Stomach (tissue), 8 donors: ENCODE measurements at regions not wholly inside any gene's neighbourhood (a gene's known extent, or its start where the extent isn't known, plus 50 kb on each side); places are given as distances from the start of the nearest gene placed in this dataset.

Source experiments
- DNase-seq, 2 donors: peaks; one replicate each; pipeline versions ENCODE4 v3.0.0 to v3.0.0-alpha.2; 2013 to 2019
- H3K27ac ChIP-seq, 5 donors: fragments of 200-600 bp in 4 of 5; sonication (generic) in 4 of 5; one replicate each; pipeline ENCODE4 v1.5.1; 2013 to 2019; ENCODE audit warnings: mild to moderate bottlenecking in 1 of 5, moderate library complexity in 1 of 5
- H3K27me3 ChIP-seq, 3 donors: fragments of 200-600 bp; sonication (generic); one replicate each; pipeline ENCODE4 v1.5.1; 2017 to 2019; ENCODE audit warnings: mixed run types in 1 of 3
- H3K36me3 ChIP-seq, 4 donors: fragments of 200-600 bp; sonication (generic); 1 replicate in 3 of 4; 2 replicates in 1 of 4; pipeline ENCODE4 v1.5.1; 2016 to 2019
- H3K4me1 ChIP-seq, 4 donors: fragments of 200-600 bp; sonication (generic); one replicate each; pipeline ENCODE4 v1.5.1; 2016 to 2019
- H3K4me3 ChIP-seq, 4 donors: fragments of 200-600 bp; sonication (generic) in 3 of 4; one replicate each; pipeline ENCODE4 v1.5.1; 2016 to 2019; ENCODE audit warnings: mild to moderate bottlenecking in 1 of 4
- H3K9me3 ChIP-seq, 4 donors: fragments of 200-600 bp; sonication (generic); one replicate each; pipeline ENCODE4 v1.5.1; 2016 to 2019
- EP300 ChIP-seq: sonication (generic); formaldehyde crosslinking; IDR thresholded peaks from one replicate; pipeline ENCODE4 v1.6.1; 2017; ENCODE audit warnings: antibody characterized with exemption
- POLR2A ChIP-seq, 4 donors: fragments of 450-650 bp; IDR thresholded peaks; one replicate each; pipeline ENCODE4 v1.6.1; 2016; ENCODE audit warnings: antibody characterized with exemption in 4 of 4, control low read depth in 2 of 4, mild to moderate bottlenecking in 1 of 4, moderate library complexity in 1 of 4
- POLR2AphosphoS5 ChIP-seq, 3 donors: sonication (generic); formaldehyde crosslinking; IDR thresholded peaks; one replicate each; pipeline ENCODE4 v1.6.1; 2016; ENCODE audit warnings: antibody characterized with exemption in 3 of 3
- WGBS, 5 donors: extraction: QIAGEN DNeasy Blood & Tissue Kit in 3 of 5; methylation state at CpG; one replicate each; pipeline versions ENCODE4 v1.1.5 to v1.1.7; 2013 to 2018; 5-methylcytosine and 5-hydroxymethylcytosine counted together
- intact Hi-C: fragments of 100-400 bp; cut with DNase I; formaldehyde crosslinking; loops from one replicate; pipeline ENCODE4 v1.15.1; 2023; ENCODE audit warnings: low total_unique reads
- TF ChIP-seq, protein P1 (sequence below), 7 experiments: fragments of 450-650 bp in 4 of 7; fragments of 200-600 bp in 3 of 7; sonication (generic) in 3 of 7; IDR thresholded peaks; one replicate each; pipeline ENCODE4 v1.5.1; 2016 to 2019; ENCODE audit warnings: antibody characterized with exemption in 7 of 7, control low read depth in 2 of 7, mild to moderate bottlenecking in 1 of 7
- donor health status: healthy with polysubstance abuse.
- donor health status: Bipolar disorder and iron deficiency.
- donor health status: healthy.

DNA sequence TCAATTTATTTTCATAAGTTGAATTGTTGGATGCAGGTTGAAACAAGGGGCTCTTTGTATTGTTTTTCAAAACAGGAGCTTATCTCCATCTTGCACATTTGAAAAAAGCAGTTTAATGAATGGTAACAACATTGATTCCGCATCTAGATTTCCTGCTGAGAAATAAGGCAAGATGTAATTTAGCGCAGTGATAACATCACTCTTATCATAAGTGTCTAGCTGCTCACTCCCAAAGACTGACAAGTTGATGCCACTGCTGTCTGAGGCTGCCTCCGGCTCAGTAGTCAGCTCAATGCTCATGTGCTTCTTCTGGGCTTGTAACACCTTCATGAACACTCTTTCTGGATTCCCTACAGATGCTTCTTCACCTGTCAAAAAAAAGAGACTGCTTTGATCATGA is 92.4 kb downstream of the KPNA2 start:
- no peak overlapping the region for H3K4me3 ChIP-seq
- intact Hi-C loops: no loop called here
- WGBS, 5 donors: 76 to 97% (median 94%) methylated on average over 3 of the region's 3 CpGs
- H3K9me3 ChIP-seq: no peaks in the 10 kb centered on the region
- peaks cover 14 to 70% (median 57%) of the 10 kb centered on the region in 4 donors for H3K36me3 ChIP-seq
- peaks cover 0 to 11% (median 0%) of the 10 kb centered on the region in 4 donors for H3K4me1 ChIP-seq
- TF ChIP-seq POLR2A (IDR thresholded peaks at IDR 0.05): no peak
- TF ChIP-seq, protein P1, sequence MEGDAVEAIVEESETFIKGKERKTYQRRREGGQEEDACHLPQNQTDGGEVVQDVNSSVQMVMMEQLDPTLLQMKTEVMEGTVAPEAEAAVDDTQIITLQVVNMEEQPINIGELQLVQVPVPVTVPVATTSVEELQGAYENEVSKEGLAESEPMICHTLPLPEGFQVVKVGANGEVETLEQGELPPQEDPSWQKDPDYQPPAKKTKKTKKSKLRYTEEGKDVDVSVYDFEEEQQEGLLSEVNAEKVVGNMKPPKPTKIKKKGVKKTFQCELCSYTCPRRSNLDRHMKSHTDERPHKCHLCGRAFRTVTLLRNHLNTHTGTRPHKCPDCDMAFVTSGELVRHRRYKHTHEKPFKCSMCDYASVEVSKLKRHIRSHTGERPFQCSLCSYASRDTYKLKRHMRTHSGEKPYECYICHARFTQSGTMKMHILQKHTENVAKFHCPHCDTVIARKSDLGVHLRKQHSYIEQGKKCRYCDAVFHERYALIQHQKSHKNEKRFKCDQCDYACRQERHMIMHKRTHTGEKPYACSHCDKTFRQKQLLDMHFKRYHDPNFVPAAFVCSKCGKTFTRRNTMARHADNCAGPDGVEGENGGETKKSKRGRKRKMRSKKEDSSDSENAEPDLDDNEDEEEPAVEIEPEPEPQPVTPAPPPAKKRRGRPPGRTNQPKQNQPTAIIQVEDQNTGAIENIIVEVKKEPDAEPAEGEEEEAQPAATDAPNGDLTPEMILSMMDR (IDR thresholded peaks at IDR 0.05): no peak
- TF ChIP-seq EP300: no peak
- TF ChIP-seq POLR2AphosphoS5 (IDR thresholded peaks at IDR 0.05): no peak
- H3K27me3 ChIP-seq: no peaks in the 10 kb centered on the region
- no peak overlapping the region for H3K27ac ChIP-seq
- DNase-seq: no peak

DNA sequence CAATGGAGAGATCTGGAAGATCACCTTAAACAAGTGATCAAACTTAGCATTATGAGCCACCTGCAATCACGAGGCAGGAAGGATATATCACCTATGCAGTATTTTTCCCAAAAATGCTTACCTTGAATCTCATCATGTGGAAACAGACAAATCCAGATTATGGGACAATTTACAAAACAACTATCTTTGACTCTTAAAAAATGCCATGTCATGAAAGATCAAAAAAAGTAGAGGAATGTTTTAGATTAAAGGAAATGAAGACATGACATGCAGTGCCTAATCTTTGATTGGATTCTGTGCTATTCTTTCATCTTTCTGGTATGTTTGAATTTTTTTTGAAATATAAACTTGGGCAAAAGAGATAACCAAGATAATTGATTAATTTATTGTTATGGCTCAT is 95.9 kb downstream of the KPNA2 start:
- H3K9me3 ChIP-seq: no peaks in the 10 kb centered on the region
- H3K36me3 ChIP-seq: peaks cover 15 to 74% (median 56%) of the 10 kb centered on the region in 4 donors
- intact Hi-C loops: no loop called here
- WGBS, 5 donors: 98 to 100% (median 100%) methylated on average over 1 of the region's 1 CpG
- no peaks in the 10 kb centered on the region for H3K27me3 ChIP-seq
- peaks cover 0 to 4% (median 0%) of the 10 kb centered on the region in 4 donors for H3K4me1 ChIP-seq
- H3K27ac ChIP-seq: no peak overlapping the region
- H3K4me3 ChIP-seq: no peak overlapping the region
- TF ChIP-seq EP300 (no peak), POLR2AphosphoS5 (IDR thresholded peaks at IDR 0.05) (no peak), POLR2A (IDR thresholded peaks at IDR 0.05) (no peak)
- TF ChIP-seq, protein P1 (IDR thresholded peaks at IDR 0.05): no peak
- DNase-seq: no peak

DNA sequence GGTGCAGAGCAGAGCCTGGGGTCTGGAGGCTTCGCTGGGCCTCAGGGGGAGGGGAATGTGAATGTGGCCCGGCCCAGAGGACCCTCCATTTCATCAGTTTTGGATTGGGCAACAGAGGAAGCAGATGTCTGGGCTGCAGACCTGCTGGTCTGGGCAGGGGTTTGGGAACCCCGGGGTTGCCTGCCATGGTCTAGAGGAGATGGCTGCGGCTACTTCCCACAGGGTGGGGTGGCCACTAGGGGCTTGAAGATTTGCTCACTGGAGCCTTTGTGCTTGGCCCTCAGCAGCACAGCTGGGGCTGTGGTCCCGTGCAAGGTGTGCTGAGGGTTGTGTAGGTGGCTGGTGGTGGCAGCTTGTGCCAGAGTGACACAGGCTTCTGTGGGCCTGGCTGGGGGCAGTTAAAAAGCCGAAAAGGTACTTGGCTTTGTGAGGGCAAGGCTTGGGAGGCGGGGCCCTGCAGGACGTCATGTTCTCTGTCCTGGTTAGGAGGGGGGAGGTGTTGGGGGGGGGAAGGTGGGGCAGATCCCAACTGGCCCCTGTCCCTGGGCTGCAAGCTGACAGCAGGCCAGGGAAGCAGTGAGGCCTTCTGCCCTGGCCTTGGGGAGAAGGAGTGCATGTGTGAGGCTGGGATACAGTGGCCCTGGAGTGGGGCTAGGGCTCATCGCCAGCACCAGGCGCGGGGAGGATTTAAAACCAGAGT is 98.0 kb downstream of the KPNA2 start:
- no peak for DNase-seq
- H3K4me1 ChIP-seq: peaks cover 0 to 4% (median 0%) of the 10 kb centered on the region in 4 donors
- intact Hi-C loops: no loop called here
- no peaks in the 10 kb centered on the region for H3K9me3 ChIP-seq
- TF ChIP-seq, protein P1 (IDR thresholded peaks at IDR 0.05): no peak
- TF ChIP-seq EP300: no peak
- no peak for TF ChIP-seq POLR2A (IDR thresholded peaks at IDR 0.05)
- TF ChIP-seq POLR2AphosphoS5 (IDR thresholded peaks at IDR 0.05): no peak
- H3K4me3 ChIP-seq: no peak overlapping the region
- H3K27me3 ChIP-seq: no peaks in the 10 kb centered on the region
- WGBS, 5 donors: 69 to 83% (median 80%) methylated on average over 9 to 11 of the region's 11 CpGs
- H3K36me3 ChIP-seq: peaks cover 9 to 53% (median 37%) of the 10 kb centered on the region in 4 donors
- no peak overlapping the region for H3K27ac ChIP-seq

DNA sequence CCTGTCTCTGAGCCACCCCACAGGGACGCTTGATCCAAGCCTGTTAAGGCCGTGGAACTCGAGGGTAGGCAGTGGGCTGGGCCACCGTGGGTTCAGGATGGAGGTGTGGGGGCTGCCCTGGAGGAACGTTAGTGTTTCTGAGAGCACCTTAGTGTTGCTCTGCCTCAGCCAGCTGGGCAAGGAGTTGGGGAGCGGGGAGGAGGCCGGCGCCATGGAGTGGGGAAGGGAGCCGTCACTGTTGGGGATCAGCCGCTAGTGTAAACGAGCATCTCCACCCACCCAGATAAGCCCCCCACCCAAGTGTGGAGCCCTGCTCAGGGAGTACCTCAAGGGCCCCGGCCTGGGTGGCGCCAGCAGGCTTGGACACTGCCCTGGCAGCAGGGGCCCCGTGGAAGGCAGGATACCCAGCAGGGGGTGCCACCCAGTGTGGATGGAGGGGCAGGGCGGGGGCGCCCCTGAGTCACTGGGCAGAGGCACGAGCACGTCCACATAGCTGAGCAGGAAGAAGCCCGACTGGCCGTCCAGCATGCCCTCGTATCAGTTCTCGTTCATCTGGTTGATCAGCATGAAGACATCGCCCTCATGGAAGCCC is 98.6 kb downstream of the KPNA2 start:
- intact Hi-C loops: no loop called here
- Histone ChIP-seq H3K36me3 (peaks cover 9 to 47% (median 34%) of the 10 kb centered on the region in 4 donors), H3K4me3 (no peak overlapping the region), H3K27me3 (no peaks in the 10 kb centered on the region), H3K27ac (no peak overlapping the region), H3K4me1 (peaks cover 0 to 4% (median 0%) of the 10 kb centered on the region in 4 donors), H3K9me3 (no peaks in the 10 kb centered on the region)
- TF ChIP-seq EP300: no peak
- TF ChIP-seq POLR2A (IDR thresholded peaks at IDR 0.05): no peak
- TF ChIP-seq, protein P1 (IDR thresholded peaks at IDR 0.05): no peak
- no peak for TF ChIP-seq POLR2AphosphoS5 (IDR thresholded peaks at IDR 0.05)
- 85 to 94% (median 88%) methylated on average over 20 to 23 of the region's 23 CpGs for WGBS, 5 donors
- DNase-seq: no peak
